ENCODE measurements at regions not wholly inside any gene's neighbourhood (a gene's known extent, or its start where the extent isn't known, plus 50 kb on each side); places are given as distances from the start of the nearest gene placed in this dataset.

GRCh38 chr7:42750172-42750571 is 161.7 kb downstream of the C7orf25 start (continued):
- TF ChIP-seq CREB1 (IDR thresholded peaks at IDR 0.05) = no peak
- TF ChIP-seq CREB1 (CRISPR knock-in tag; IDR thresholded peaks at IDR 0.05) = no peak
- no peak for TF ChIP-seq GATAD2A (IDR thresholded peaks at IDR 0.05)

- TF ChIP-seq SIX5 (IDR thresholded peaks at IDR 0.05; ENCODE audit: borderline replicate concordance in 1 of 2, insufficient read depth in 1 of 2, low read depth in 1 of 2, low read length in 2 of 2) = no peak
- TF ChIP-seq ATF3 (IDR thresholded peaks at IDR 0.05) = peak; percentile 69
- TF ChIP-seq ATF3 (CRISPR knock-in tag; conservative IDR thresholded peaks at IDR 0.05) = no peak
- peak; percentile 82 for TF ChIP-seq RFX1 (IDR thresholded peaks at IDR 0.05)
- Histone ChIP-seq H4K20me1 (replicated peaks; ENCODE audit: control insufficient read depth, insufficient read depth, low read length) (no peaks in the 10 kb centered on the region), H3K36me3 (ENCODE audit: control insufficient read depth, insufficient read depth, low read length) (no peaks in the 10 kb centered on the region), H3K9me3 (replicated peaks; ENCODE audit: control insufficient read depth, insufficient read depth, low read depth, low read length) (no peaks in the 10 kb centered on the region), H3K9ac (ENCODE audit: insufficient read depth in 1 of 2, low read depth in 2 of 2, low read length in 2 of 2) (no peak overlapping the region), H3K27me3 (ENCODE audit: control insufficient read depth in 2 of 2, insufficient read depth in 2 of 2, low read length in 2 of 2) (no peaks in the 10 kb centered on the region), H3K4me1 (replicated peaks in 1 of 2; ENCODE audit: control insufficient read depth in 2 of 2, insufficient read depth in 2 of 2, low read length in 2 of 2) (no peaks in the 10 kb centered on the region), H3K9me1 (ENCODE audit: control insufficient read depth, insufficient read depth, low read length) (no peaks in the 10 kb centered on the region), H3K4me3 (no peak overlapping the region), H3K4me2 (ENCODE audit: insufficient read depth, low read length) (no peak overlapping the region), H3K79me2 (ENCODE audit: control insufficient read depth, insufficient read depth, low read length) (no peaks in the 10 kb centered on the region), H2AFZ (ENCODE audit: low read depth, low read length) (no peak overlapping the region), H3K27ac (ENCODE audit: extremely low read depth, low read depth, low read length) (no peak overlapping the region)
- CTCF ChIA-PET (ENCODE audit: low intra/inter-chr PET ratio) = no interaction called here
- in situ Hi-C loops (cut with MboI) = no loop called here
- POLR2A ChIA-PET = no interaction called here
- ATAC-seq (no peak), FAIRE-seq (no peak), DNase-seq (ENCODE audit: extremely low read depth in 1 of 4, low spot score in 3 of 4) (no peak)
- BruUV-seq (replicated peaks) = no TSS peak
- intact Hi-C loops (cut with micrococcal nuclease) = no loop called here
- whole genome bisulfite sequencing (ENCODE audit: insufficient coverage, low coverage, missing lambda C conversion rate) = 0% methylated on average over 2 of the region's 2 CpGs
Measured at GRCh38 chr7:42747044-42747443, 164.8 kb downstream of the C7orf25 start.

Data from K562 (cell line).